Left ventricle myocardium superior (tissue), 1 donor: ENCODE measurements at regions not wholly inside any gene's neighbourhood (a gene's known extent, or its start where the extent isn't known, plus 50 kb on each side); places are given as distances from the start of the nearest gene placed in this dataset.
"Not testable (repeated sequence)": the region's sequence is repeated elsewhere in the genome, so short reads cannot be mapped to it uniquely, and the experiment has no call there.

Source experiments
- ATAC-seq: fragments of 200-7000 bp; cut with Tn5 transposase; one replicate; pipeline ENCODE4 v1.9.1; 2020; ENCODE audit warnings: mild to moderate bottlenecking, moderate library complexity
- DNase-seq: peaks from one replicate; pipeline ENCODE4 v3.0.0-alpha.2; 2020
- intact Hi-C: fragments of 100-400 bp; cut with micrococcal nuclease; formaldehyde crosslinking; loops from one replicate; pipeline ENCODE4 v1.11.0; 2022
- donor health status: DM: no; HTN: yes; CAD: no; lungs with severe emphysema.

DNA sequence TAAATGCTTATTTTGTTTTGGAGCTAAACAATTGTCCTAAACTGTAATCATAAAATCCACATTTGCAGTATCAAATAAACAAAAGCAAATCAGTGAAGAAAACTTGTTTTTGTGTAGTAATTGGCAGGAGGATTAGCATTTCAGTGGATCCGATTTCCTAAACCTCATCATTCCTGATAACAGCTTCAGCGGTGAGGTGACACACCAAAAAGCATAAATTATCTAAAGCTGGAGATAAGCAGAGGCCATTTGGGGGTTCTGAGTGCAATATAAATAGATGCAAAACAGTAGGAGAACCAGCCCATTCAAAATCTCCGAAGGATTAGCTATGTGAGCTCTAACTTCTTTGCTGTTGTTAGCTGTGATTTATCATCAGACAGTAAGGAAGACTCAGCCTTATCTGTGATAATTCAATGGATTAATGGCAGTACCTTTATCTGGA, 235.8 kb downstream of the EPHA7 start:
- intact Hi-C loops: no loop called here
- DNase-seq: no peak
- no peak for ATAC-seq

DNA sequence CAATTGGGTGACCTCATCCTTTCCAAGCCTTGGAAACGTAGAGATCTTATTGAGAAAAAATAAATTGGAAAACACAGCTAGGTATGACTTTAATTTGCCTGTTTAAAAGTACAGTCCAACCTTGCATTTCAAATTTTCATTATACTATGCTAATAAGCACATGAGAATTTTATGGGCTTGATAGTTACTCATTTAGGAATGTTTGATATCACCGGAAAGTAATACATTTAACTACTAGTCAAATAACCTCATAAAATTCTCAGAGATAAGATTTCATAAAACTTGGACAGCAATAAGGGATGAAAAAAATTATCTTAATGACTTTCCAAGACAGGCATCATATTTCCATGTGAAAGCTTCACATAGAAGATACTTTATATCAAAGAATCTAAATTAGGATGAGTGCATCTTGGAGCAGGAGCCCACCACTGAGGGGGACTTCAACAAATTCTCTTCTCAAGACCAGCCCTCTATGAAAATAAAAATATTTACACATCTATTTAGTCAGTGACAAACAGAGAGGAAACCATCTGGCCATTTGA, 236.3 kb downstream of the EPHA7 start:
- ATAC-seq (no peak), DNase-seq (no peak)
- intact Hi-C loops: no loop called here

DNA sequence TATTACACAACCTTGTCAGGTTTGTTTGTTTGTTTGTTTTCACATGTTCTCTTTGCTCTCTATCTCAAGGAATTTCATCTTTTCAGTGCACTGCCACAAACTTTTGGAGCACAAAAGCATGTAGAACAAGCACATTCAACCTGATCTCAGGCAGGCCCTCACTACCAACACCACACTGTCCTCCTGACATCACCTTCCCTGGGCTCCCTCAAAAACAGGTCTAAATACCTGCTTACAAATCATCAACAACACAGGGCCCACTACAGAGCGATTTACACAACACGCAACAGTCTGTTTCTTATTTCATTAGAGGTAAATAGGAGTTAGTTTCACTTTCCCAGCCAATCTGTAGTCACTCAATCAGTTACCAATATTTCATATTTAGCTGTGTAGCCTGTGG, 241.4 kb downstream of the EPHA7 start:
- DNase-seq: no peak
- no peak for ATAC-seq
- intact Hi-C loops: no loop called here

DNA sequence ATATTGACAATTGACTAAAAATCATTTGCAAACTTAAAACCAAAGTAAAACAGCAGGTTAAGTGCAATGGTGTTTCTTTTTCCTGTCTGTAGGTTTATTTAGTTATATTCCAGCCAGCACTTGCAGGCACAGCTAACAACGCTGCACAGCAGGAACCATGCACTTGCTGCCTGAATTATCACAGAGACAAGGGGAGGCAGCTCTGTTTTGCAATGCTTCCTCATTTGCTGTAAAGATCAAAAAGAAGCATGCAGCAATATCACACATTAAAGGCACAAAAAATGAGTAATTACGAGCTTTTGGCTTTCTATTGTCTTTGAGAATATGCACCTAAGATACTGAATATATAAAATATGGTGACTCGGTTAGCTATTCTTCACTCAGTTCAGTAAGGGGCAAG, 241.9 kb downstream of the EPHA7 start:
- ATAC-seq (no peak), DNase-seq (no peak)
- intact Hi-C loops: no loop called here

DNA sequence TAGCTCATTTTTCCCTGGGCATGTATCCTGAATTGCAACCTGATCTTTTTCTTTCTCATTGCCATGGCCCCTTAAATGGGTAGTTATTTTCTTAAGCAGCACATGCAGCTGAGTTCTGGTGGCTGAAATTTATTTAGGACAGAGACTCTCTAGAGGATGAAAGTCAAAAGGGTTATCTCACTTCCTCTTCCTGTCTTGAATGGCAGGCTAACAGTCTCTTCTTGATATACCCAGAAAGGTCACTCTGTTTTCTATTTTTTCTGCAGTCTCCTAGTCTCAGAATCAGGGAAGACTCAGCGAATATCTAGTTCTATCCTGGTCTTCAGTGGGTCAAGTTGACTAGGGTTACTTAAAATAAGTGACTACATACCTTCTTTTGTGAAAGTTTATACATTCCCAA, 243.3 kb downstream of the EPHA7 start:
- intact Hi-C loops: no loop called here
- no peak for DNase-seq
- no peak for ATAC-seq

- ATAC-seq, DNase-seq, intact Hi-C loops: not testable (repeated sequence)
Observed at GRCh38 chr6:93173573-93173972, 245.8 kb downstream of the EPHA7 start.

GRCh38 chr6:93165850-93166430, 253.4 kb downstream of the EPHA7 start:
- ATAC-seq (no peak), DNase-seq (no peak)
- intact Hi-C loops: no loop called here

DNA sequence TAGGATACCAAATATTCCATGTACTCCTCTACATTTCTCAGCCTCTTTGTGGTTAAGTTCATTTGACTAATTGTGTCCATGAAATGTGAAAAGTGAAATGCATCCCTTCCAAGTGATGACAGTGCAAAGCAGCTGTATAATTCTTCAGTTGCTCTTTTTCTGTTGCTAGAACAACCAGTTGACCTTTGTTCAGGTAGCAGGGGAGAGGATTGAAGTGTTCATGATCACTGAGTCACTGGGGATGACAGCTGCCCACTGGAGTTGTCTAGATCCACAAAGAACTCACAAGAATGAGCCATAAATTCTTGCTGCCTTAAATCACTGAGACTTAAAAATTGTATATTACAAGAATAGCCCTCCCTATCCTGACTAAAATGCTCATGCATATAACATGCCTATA, 254.6 kb downstream of the EPHA7 start:
- intact Hi-C loops: no loop called here
- ATAC-seq (no peak), DNase-seq (no peak)

DNA sequence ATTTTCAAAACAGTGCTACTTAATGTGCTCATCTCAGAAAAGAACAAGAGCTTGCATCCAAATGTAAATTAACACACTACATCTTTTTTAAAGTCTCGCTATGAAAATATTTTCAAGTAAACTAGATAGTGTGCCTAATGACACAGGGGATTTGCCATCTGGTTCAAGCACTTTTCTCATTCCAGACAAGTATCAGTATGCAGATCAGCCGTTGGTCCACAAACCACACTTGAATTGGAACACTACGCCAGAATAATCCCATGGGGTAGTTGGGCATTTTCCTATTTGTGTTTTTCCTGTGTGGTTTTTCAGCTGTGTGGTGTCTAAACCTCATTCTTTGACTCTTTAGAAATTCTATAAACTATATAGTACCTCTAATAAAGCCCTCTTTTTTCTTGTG, 256.2 kb downstream of the EPHA7 start:
- intact Hi-C loops: no loop called here
- ATAC-seq (no peak), DNase-seq (no peak)

DNA sequence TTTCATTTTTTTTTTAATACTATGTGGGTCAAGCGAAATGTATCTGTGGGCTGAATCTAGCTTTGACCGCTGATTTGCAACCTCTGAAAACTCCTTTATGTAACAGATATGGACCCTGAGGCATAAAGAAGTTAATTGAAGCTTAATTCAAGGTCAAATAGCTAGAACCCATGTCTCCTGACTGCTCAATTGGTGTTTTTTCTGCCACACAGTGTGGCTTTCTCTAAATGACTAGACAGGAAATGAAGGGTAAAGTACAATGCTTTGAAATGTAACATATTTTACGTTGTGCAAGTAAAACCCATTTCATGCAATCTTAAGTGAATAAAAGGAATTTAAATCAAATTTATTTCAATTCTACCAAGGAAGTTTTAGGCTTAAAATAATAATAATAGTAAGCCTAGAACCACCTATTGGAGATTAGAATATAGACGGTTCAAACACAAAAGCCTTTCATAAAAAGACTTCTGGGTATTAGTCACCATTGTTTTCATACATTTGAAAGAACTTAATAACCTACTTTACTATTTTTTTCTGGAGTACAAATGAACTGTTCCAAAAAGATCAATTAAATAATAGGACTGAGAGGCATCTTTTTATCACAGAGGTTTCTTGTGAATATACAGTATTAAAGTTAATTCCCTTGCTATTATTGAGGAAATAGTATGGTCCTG, 279.8 kb downstream of the EPHA7 start:
- intact Hi-C loops: no loop called here
- ATAC-seq: no peak
- DNase-seq: no peak

DNA sequence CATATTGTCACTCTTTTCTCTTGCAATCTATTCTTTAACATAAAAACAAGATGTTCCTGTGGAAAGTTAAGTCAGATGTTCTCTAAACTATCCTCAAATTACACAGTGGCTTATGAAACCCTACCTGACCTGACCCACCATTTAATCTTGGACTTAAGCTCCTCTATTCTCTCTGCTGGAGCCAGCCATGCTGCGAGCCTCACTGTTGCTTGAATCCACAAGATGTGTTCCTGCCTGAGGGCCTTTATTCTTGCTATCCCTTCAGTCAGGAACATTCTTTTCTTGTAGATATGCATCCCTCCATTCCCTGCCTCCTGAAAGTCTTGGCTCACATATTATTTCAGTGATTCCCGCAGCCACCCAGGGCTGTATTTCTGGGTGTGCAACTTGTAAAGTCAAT, 283.2 kb downstream of the EPHA7 start:
- ATAC-seq (no peak), DNase-seq (no peak)
- intact Hi-C loops: no loop called here

- ATAC-seq (no peak), DNase-seq (no peak)
- intact Hi-C loops: no loop called here
Observed at GRCh38 chr6:93124006-93124632, 295.2 kb downstream of the EPHA7 start.

DNA sequence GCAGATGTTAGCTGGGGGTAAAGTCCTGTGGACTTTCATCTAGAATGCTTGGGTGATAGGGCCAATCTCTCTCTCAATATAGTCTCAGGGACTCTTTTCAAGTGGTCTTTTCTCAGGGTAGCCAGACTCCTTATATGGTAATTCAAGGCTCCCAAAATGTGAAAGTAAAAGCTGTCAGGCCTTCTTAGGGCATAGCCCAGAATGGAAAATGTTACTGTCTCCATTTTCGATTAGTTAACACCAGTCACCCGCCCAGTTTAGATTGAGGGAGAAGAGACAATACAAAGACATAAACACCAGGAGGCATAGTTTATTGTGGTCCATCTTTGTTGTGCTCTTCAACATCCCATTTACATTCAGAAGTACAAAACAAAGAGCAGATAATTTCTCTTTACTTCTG, 295.8 kb downstream of the EPHA7 start:
- DNase-seq: no peak
- no peak for ATAC-seq
- intact Hi-C loops: no loop called here

DNA sequence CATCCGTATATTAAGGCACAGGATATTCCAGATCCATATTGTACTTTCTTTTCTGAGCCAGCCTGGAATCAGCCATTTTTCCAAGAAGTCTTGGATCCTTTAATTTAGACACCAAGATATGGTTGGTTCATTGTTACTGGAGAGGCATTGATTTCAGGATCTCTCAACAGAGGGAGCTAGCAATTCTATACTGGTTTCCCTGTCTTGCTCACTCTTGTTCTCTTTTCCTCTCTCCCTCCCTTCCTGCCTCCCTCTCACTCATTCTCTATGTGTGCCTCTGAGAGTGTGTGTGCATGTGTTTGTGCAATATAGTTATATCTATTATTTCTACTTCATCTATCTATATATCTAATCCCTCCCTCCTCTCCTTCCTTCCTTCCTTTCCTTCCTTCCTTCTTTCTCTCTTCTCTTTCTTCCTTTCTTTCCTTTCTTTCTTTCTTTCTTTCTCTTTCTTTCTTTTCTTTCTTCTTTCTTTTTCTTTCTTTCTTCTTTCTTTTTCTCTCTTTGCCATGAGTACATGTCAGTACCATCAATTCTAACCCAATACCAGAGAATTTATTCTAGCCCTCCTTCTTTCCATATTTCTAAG, 299.1 kb downstream of the EPHA7 start:
- intact Hi-C loops: no loop called here
- no peak for DNase-seq
- no peak for ATAC-seq

DNA sequence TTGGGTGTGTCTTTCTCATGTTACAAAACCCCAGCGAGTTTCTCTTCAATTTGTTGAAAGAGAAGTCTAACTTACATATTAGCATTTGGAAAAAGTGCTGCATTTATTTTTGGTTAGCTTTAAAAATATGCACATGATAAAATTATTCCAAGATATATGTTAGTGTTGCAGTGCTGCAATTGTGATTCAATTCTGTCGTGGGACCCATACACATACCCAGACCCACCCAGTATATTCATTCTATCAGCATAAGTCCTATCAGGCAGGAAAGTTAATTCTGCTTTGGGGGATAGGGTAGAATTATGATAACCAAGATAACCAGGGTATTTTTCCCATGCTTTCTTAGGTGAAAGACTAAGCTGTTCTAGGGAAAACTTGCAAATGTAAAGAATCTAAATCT, 313.5 kb downstream of the EPHA7 start:
- intact Hi-C loops: no loop called here

GRCh38 chr6:93105017-93105416, 314.3 kb downstream of the EPHA7 start:
- ATAC-seq (no peak), DNase-seq (no peak)
- intact Hi-C loops: no loop called here

More for the DNA sequence above, 313.5 kb downstream of the EPHA7 start:
- DNase-seq (no peak), ATAC-seq (no peak)

GRCh38 chr6:93104195-93104817, 315.1 kb downstream of the EPHA7 start:
- no peak for ATAC-seq
- DNase-seq: no peak
- intact Hi-C loops: no loop called here

- DNase-seq: no peak
- no peak for ATAC-seq
- intact Hi-C loops: no loop called here
Observed at GRCh38 chr6:93088621-93089501, 330.5 kb downstream of the EPHA7 start.

GRCh38 chr6:93087606-93088005, 331.8 kb downstream of the EPHA7 start:
- no peak for DNase-seq
- intact Hi-C loops: no loop called here
- no peak for ATAC-seq
